ENCODE measurements at regions not wholly inside any gene's neighbourhood (a gene's known extent, or its start where the extent isn't known, plus 50 kb on each side); places are given as distances from the start of the nearest gene placed in this dataset.

- TF ChIP-seq, protein P1, sequence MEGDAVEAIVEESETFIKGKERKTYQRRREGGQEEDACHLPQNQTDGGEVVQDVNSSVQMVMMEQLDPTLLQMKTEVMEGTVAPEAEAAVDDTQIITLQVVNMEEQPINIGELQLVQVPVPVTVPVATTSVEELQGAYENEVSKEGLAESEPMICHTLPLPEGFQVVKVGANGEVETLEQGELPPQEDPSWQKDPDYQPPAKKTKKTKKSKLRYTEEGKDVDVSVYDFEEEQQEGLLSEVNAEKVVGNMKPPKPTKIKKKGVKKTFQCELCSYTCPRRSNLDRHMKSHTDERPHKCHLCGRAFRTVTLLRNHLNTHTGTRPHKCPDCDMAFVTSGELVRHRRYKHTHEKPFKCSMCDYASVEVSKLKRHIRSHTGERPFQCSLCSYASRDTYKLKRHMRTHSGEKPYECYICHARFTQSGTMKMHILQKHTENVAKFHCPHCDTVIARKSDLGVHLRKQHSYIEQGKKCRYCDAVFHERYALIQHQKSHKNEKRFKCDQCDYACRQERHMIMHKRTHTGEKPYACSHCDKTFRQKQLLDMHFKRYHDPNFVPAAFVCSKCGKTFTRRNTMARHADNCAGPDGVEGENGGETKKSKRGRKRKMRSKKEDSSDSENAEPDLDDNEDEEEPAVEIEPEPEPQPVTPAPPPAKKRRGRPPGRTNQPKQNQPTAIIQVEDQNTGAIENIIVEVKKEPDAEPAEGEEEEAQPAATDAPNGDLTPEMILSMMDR (IDR thresholded peaks at IDR 0.05) = no peak
- no peak for TF ChIP-seq POLR2A (IDR thresholded peaks at IDR 0.05)
Observed at GRCh38 chr13:104785952-104786351, 1719.7 kb upstream of the SLC10A2 start.
